Calu3 (cell line): ENCODE measurements at regions not wholly inside any gene's neighbourhood (a gene's known extent, or its start where the extent isn't known, plus 50 kb on each side); places are given as distances from the start of the nearest gene placed in this dataset.

ENCODE experiments used
- BruUV-seq: library from RNA; stranded (reverse); fragments of 400-500 nt; replicated peaks from 2 replicates; lab custom pipeline; 2021; lab: Mats Ljungman, UMichigan
- CTCF ChIA-PET: fragments of 300-600 bp; sonication (Branson Sonifier 250); formaldehyde crosslinking; loops from one replicate; lab custom pipeline; 2022; ENCODE audit warnings: antibody characterized with exemption; lab: Charles Lee
- DNase-seq: peaks from one replicate; pipeline ENCODE4 v3.0.0; 2022
- H3K27ac Mint-ChIP-seq: one replicate; pipeline ENCODE4 v1.8.0; 2022; ENCODE audit warnings: mixed read lengths; ENCODE audit not compliant: unreplicated experiment
- H3K27me3 Mint-ChIP-seq: one replicate; pipeline ENCODE4 v1.8.0; 2022; ENCODE audit warnings: mixed read lengths; ENCODE audit not compliant: unreplicated experiment
- H3K36me3 Mint-ChIP-seq: one replicate; pipeline ENCODE4 v1.8.0; 2022; ENCODE audit warnings: mild to moderate bottlenecking, moderate library complexity, mixed read lengths; ENCODE audit not compliant: insufficient read depth, unreplicated experiment
- H3K4me1 Mint-ChIP-seq: one replicate; pipeline ENCODE4 v1.8.0; 2022; ENCODE audit warnings: mild to moderate bottlenecking, low read depth, mixed read lengths; ENCODE audit not compliant: unreplicated experiment
- H3K4me3 Mint-ChIP-seq: one replicate; pipeline ENCODE4 v1.8.0; 2022; ENCODE audit warnings: mild to moderate bottlenecking, low read depth, moderate library complexity, mixed read lengths; ENCODE audit not compliant: unreplicated experiment
- H3K9me3 Mint-ChIP-seq: one replicate; pipeline ENCODE4 v1.8.0; 2022; ENCODE audit warnings: low read depth, mixed read lengths; ENCODE audit not compliant: unreplicated experiment
- CTCF ChIP-seq: fragments of 200-600 bp; IDR thresholded peaks from one replicate; pipeline ENCODE4 v1.8.0; 2022; ENCODE audit warnings: antibody characterized with exemption; ENCODE audit not compliant: unreplicated experiment
- intact Hi-C: fragments of 100-400 bp; cut with micrococcal nuclease; formaldehyde crosslinking; loops from one replicate; pipeline ENCODE4 v1.10.0; 2022; ENCODE audit not compliant: unreplicated experiment

DNA sequence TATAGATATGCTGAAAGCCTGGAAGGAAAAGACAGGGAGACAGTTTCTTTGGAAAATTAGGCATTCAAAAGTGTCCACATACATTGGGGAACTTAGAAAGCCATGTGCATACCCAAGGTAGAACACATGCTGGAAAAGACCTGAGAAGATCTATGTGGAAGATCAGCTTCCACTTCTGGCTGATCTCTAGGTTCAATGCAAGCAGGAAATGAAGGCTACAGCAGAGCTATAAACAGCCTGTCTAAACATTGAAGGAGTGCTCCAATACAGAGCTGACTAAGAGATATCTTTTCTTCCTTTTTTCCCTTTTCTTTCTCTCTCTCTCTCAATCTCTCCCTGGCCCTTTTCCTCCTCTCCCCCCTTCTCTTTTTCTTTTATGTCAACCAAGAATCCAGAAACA lies 73.6 kb upstream of the TCF12 start:
- Mint-ChIP-seq H3K27me3 (no peaks in the 10 kb centered on the region), H3K4me1 (no peaks in the 10 kb centered on the region), H3K36me3 (no peaks in the 10 kb centered on the region), H3K4me3 (no peak overlapping the region), H3K9me3 (no peaks in the 10 kb centered on the region), H3K27ac (no peak overlapping the region)
- CTCF ChIA-PET: interaction anchor here (0.7 to 0.8 kb wide), 2 partner anchors 10 to 12 kb away, joined by 3 read pairs; no protein-coding TSS in a partner anchor
- no peak for DNase-seq
- intact Hi-C loops: no loop called here
- no peak for TF ChIP-seq CTCF
- BruUV-seq: no TSS peak

DNA sequence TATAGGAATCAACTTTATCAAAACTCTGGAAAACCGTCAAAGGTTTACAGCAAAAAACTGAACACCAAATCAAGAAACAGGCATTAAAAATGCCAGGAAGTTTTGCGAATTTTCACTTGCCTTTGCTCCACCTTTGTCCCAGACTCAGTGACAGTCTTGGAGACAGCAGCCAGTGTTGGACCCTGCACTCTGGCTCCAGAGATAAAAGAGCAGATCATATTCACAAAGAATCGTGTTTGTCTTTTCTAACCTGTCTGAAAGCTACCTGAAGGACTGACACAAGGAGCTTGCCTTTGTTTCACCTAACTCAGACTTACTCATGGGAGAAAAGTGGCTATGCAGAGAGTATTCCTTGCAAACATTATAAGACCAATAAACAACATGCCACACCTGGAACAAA lies 74.0 kb upstream of the TCF12 start:
- no peak overlapping the region for H3K4me3 Mint-ChIP-seq
- no peak for DNase-seq
- no peak overlapping the region for H3K27ac Mint-ChIP-seq
- no TSS peak for BruUV-seq
- H3K4me1 Mint-ChIP-seq: no peaks in the 10 kb centered on the region
- no peaks in the 10 kb centered on the region for H3K36me3 Mint-ChIP-seq
- TF ChIP-seq CTCF: no peak
- H3K9me3 Mint-ChIP-seq: no peaks in the 10 kb centered on the region
- intact Hi-C loops: no loop called here
- H3K27me3 Mint-ChIP-seq: no peaks in the 10 kb centered on the region
- CTCF ChIA-PET: interaction anchor here (0.7 kb wide), 1 partner anchor 10 kb away, joined by 3 read pairs; no protein-coding TSS in a partner anchor

DNA sequence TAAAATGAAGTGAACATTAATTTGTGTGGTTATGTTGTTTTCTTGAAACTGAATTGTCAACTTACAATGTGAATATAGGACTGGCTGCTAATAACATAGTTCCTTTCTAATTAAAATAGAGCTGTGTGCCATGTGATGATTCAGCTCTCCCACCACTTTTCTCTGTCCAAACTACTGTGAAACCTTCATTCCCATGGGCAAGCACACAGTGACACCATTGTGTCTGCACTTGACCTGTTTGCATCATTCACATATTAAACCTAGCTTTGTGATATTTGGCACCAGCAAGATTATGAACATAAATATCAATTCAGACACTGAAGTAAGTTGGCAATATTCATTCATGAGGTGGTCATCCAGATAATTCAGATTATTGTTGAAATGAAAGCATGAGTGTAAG lies 78.8 kb upstream of the TCF12 start:
- no peak for TF ChIP-seq CTCF
- Mint-ChIP-seq H3K36me3 (no peaks in the 10 kb centered on the region), H3K9me3 (no peaks in the 10 kb centered on the region), H3K27ac (no peak overlapping the region), H3K4me3 (no peak overlapping the region), H3K4me1 (no peaks in the 10 kb centered on the region), H3K27me3 (no peaks in the 10 kb centered on the region)
- no TSS peak for BruUV-seq
- CTCF ChIA-PET: no interaction called here
- intact Hi-C loops: no loop called here
- DNase-seq: no peak

DNA sequence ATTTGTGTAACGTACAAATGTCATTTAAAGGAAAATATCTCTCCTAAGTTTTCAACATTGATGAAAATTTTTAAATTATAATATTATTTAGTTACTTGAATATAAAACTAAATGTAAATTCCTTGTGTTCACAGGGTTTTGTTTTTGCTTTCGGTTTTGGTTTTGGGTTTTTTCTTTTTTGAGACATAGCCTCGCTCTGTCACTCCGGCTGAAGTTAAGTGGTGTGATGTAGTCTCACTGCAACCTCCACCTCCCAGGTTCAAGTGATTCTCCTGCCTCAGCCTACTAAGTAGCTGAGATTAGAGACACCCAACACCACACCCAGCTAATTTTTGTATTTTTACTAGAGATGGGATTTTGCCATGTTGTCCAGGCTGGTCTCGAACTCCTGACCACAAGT lies 79.3 kb upstream of the TCF12 start:
- Mint-ChIP-seq H3K27me3 (no peaks in the 10 kb centered on the region), H3K4me3 (no peak overlapping the region), H3K9me3 (no peaks in the 10 kb centered on the region), H3K36me3 (no peaks in the 10 kb centered on the region), H3K4me1 (no peaks in the 10 kb centered on the region), H3K27ac (no peak overlapping the region)
- CTCF ChIA-PET: no interaction called here
- no TSS peak for BruUV-seq
- DNase-seq: no peak
- no peak for TF ChIP-seq CTCF
- intact Hi-C loops: no loop called here

DNA sequence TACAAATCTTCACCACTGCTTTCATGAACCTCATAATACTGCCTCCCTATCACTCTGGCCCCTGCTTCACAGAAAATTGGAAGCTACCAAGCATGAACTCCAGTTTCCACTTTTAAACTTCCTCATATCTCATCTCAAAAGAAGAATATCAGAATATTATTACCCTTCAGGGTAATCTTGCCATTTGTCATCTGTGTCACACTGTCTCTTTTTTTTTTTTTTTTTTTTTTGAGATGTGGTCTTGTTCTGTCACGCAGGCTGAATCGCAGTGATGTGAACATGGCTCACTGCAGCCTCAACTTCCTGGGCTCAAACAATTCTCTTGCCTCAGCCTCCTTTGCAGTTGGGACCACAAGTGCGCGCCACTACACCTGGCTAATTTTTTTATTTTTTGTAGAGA lies 80.4 kb upstream of the TCF12 start:
- no peaks in the 10 kb centered on the region for H3K36me3 Mint-ChIP-seq
- H3K9me3 Mint-ChIP-seq: no peaks in the 10 kb centered on the region
- BruUV-seq: no TSS peak
- no peak overlapping the region for H3K4me3 Mint-ChIP-seq
- H3K4me1 Mint-ChIP-seq: no peaks in the 10 kb centered on the region
- TF ChIP-seq CTCF: no peak
- H3K27me3 Mint-ChIP-seq: no peaks in the 10 kb centered on the region
- CTCF ChIA-PET: no interaction called here
- intact Hi-C loops: no loop called here
- no peak overlapping the region for H3K27ac Mint-ChIP-seq
- no peak for DNase-seq
